HG02623 (cell line): ENCODE measurements at regions not wholly inside any gene's neighbourhood (a gene's known extent, or its start where the extent isn't known, plus 50 kb on each side); places are given as distances from the start of the nearest gene placed in this dataset.

Experiments
- ATAC-seq: cut with Tn5 transposase; IDR thresholded peaks from one replicate; pipeline ENCODE4 v1.9.1; 2021; ENCODE audit warnings: moderate library complexity; ENCODE audit not compliant: unreplicated experiment

DNA sequence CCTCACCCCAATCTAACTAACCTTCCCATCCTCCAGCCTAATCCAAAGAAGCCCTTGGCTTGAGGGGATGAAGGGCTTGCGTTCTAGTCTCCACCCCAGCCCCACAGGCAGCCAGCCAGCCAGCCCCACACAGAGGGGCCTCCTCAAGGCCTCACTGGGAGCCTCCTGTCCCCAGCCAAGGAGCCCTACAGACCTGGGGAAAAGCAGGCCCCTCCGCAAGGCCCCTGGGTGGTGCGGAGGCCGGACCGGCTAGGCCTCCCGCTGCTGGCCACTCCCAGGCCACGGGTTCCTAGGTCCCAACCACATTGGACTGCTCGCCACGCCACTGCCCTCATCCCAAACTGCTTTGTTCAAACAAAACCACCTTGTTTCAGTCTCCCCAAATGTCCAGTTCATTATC, 78.0 kb downstream of the ZIC5 start:
- ATAC-seq = no peak

- no peak for ATAC-seq
Observed at GRCh38 chr13:99892866-99893504, 78.6 kb downstream of the ZIC5 start.

- ATAC-seq = no peak
Observed at GRCh38 chr13:99892196-99892613, 79.4 kb downstream of the ZIC5 start.

- ATAC-seq = no peak
Observed at GRCh38 chr13:99886706-99887105, 84.9 kb downstream of the ZIC5 start.

DNA sequence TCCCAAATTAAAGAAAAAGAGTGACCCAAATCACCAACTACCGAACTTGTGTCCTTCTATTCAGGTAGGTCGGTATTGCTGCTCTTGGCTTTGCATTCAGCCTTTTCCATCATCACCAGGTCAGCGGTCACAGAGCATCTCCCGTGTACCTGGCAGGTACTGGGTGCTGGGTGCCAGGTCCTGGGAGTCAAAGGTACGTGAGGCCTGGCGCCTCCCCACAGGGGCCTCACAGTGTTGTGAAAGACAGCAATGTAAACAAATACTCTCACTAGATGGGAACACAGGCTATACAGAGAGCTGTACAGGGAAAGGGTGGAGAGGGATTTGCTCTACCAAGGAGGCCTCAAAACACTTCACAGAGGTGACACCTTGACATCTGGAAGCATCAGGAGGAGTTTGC, 86.7 kb downstream of the ZIC5 start:
- ATAC-seq = no peak

GRCh38 chr13:99883805-99884204, 87.8 kb downstream of the ZIC5 start:
- no peak for ATAC-seq

GRCh38 chr13:99878921-99879610, 92.5 kb downstream of the ZIC5 start:
- no peak for ATAC-seq

GRCh38 chr13:99876651-99877050, 94.9 kb downstream of the ZIC5 start:
- no peak for ATAC-seq

DNA sequence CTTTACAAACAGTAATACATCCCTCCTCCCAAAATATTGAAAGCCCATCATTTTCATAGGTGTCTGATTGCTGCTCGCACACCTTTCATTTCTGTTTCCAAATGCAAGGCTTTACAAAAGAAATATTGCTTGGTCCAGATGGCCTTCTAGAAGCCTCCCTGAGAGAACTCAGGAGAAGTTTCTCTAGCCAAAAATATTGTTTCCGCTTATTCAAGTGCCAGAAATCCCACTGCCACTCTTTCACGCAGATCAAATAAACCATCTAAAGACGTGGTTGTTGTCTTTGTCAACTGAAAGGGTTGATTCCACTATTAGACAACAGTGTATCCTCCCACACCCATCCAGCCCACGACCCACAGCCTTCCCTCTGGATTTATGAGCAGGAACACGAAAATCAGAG, 96.2 kb downstream of the ZIC5 start:
- ATAC-seq = no peak

- ATAC-seq = no peak
Observed at GRCh38 chr13:99873832-99874430, 97.6 kb downstream of the ZIC5 start.

DNA sequence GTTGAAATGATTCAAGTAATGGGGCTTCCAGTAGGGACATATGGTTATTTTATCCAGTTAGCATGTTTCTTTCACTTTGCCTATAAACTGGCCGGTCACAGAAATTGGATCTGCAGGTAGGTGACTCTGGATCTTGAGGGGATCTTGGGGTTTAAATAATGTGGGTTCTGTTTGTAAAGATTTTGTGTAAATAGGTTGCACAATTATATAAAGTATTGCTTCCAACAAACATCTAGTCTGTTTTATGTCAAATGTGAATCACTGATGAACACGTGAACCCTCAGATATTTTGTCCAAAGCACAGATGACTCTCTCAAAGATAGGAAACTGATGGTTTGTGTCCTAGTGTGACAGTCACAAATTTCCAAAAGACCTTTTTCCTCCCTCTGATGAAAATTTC, 98.4 kb downstream of the ZIC5 start:
- no peak for ATAC-seq

GRCh38 chr13:99871249-99871898, 100.2 kb downstream of the ZIC5 start:
- no peak for ATAC-seq

- no peak for ATAC-seq
Observed at GRCh38 chr13:99870541-99870940, 101.0 kb downstream of the ZIC5 start.

DNA sequence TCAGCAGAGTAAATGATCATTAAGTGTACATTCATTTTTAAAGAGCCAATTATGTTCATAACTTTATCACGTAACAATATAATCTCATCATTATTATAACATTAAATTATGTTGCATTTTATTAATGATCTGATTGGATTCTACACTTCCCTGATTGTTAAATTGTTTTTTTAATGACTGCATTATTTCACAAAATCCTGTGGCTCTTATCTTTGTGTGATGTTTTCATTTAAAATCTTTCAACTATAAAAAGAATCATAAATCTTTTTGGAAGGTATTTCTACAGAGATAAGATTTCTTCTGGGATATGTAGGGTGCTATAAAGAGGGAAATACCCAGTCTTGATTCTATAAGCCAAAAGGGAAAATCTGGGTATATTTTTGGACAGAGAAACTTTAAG, 101.7 kb downstream of the ZIC5 start:
- ATAC-seq = no peak

DNA sequence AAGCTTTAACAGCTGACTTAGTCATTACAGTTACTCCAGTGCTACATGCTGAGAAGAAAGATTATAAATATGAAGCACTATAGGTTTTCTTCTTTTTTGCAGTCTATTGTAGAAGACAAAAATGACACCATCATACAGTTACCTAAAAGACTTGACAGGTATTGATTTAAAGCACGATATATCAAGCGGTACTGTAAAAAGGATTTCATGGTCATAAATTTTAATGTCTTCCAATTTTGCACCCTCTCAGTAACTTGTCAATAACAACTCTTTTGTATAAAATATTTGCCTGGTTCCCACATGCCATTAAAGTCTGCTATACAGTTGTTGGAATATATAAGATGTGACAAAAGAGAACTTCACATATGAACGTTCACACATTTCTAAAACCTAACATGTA, 102.8 kb downstream of the ZIC5 start:
- no peak for ATAC-seq

DNA sequence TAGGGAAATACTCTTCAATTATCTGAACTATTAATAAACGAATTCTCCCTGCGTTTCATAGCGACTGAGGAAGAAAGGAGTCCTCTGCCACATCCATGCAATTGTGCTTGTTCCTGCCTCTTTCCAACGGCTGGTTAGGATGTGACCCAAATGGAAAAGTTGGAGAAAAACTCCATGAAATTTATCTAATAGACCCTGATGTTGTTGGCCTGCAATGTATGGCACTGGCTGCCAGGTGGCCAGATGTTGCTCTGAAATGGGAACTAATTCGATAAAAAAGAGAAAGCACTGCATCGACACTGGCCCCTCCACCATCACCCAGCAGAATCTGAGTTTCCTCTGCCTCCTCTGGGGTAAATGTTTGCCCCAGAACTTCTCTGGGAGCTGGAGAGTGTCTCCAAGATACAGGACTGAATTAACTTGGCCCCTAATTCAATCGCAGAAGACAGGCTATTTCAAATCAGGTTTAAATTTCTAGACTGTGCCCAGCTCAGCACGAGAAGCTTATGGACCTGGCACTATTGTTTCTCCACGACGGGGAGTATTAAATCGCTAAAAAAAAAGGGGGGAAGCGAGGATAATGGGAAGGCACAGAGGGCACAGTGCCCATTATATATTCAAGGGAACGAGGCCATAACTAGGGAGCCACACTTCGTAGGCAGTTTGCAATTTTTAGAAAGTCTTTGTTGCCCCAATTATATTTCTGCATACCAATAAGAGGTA, 103.9 kb downstream of the ZIC5 start:
- no peak for ATAC-seq

- ATAC-seq = no peak
Observed at GRCh38 chr13:99866781-99867180, 104.8 kb downstream of the ZIC5 start.

GRCh38 chr13:99865420-99865930, 106.1 kb downstream of the ZIC5 start:
- no peak for ATAC-seq

- ATAC-seq = no peak
Observed at GRCh38 chr13:99864627-99864990, 107.0 kb downstream of the ZIC5 start.

GRCh38 chr13:99863789-99864626, 107.6 kb downstream of the ZIC5 start:
- no peak for ATAC-seq
